ENCODE measurements at regions not wholly inside any gene's neighbourhood (a gene's known extent, or its start where the extent isn't known, plus 50 kb on each side); places are given as distances from the start of the nearest gene placed in this dataset.

- no peak for DNase-seq (ENCODE audit: low spot score)
Observed at GRCh38 chr20:60957621-60958020, 294.4 kb upstream of the CDH4 start.

DNA sequence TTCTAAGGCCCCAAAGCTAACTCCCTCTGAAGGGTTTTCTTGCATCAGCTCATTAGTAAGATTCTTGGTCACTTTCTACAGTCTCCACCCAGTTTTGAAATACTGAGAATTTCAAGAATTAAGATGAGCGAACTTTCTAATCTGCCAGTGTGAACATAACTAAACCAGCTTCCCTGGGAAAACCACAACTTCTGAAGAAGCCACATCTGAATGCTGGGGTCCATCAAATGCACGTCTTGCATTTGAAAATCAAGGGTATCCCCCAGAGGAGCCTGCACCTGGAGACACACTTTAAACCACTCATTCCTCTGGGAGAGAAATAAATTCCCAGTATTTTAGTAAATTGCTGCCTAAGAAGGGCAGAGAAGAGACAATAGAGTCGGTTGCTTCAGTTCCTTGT lies 292.1 kb upstream of the CDH4 start:
- DNase-seq (ENCODE audit: low spot score): no peak

DNA sequence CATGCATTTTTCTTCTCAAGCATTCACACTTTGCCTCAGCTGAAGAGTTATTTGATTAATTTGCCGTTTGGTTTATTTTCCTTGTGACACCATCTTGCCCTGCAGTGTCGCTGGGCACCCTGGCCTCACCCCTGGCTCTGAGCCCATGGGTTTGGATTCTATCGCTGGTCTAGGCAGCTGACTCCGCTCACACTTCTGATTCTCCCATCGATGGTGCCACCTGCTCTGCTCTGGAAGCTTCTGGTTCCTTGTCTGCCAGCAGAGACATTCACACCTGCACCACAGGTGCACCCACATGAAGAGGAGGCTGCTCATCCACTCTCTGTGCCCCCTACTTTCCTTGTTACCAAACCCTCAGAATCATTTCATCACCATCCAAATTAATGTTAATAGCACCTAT lies 291.6 kb upstream of the CDH4 start:
- DNase-seq (ENCODE audit: low spot score): no peak

GRCh38 chr20:60961551-60961950 lies 290.5 kb upstream of the CDH4 start:
- DNase-seq (ENCODE audit: low spot score): no peak

GRCh38 chr20:60962367-60963045 lies 289.6 kb upstream of the CDH4 start:
- DNase-seq (ENCODE audit: low spot score): no peak

- no peak for DNase-seq (ENCODE audit: low spot score)
Observed at GRCh38 chr20:60963146-60963545, 288.9 kb upstream of the CDH4 start.

- DNase-seq (ENCODE audit: low spot score): no peak
Observed at GRCh38 chr20:60964911-60965310, 287.1 kb upstream of the CDH4 start.

GRCh38 chr20:60966031-60966430 lies 286.0 kb upstream of the CDH4 start:
- DNase-seq (ENCODE audit: low spot score): no peak

GRCh38 chr20:60966766-60967165 lies 285.3 kb upstream of the CDH4 start:
- DNase-seq (ENCODE audit: low spot score): no peak

- DNase-seq (ENCODE audit: low spot score): no peak
Observed at GRCh38 chr20:60967431-60968316, 284.4 kb upstream of the CDH4 start.

DNA sequence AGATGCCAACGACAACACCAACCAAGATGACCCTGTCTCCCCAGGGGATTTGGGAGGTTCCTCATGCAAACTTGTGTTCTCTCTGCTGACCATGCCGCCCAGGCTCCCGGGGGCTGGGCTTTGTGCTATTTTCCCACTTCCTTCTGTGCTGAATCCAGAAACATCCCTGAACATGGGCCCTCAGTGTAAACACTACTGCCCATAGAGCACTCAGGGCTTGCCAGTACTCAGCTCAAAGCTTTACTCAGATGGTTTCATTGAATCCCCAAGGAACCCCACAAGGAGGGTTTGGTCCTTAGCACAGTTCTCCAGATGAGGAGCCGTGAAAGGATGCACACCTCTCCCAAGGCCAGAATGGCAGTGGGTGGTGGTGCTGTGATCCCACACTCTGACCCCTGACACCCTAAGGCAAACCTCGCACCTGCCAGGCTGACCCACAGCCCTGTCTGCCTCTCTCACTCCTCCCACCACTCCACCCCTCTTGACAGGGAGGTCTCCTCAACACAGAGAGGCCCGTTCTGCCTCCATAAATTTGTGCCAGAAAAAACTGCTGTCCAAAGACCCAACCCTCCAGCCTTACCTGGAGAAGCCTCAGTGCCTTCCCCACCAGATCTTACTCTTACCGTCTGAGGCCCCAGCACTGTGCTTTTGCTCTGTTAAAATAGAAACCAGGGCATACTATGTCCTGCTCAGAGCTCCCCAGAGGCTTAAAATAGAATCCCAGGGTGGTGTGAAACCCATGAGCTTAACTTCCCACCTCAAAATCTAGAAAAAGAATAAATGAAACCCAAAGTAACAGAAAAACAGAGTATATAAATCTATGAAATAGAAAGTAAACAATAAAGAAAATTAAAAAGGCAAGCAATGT lies 283.0 kb upstream of the CDH4 start:
- no peak for DNase-seq (ENCODE audit: low spot score)

GRCh38 chr20:60970601-60971000 lies 281.5 kb upstream of the CDH4 start:
- no peak for DNase-seq (ENCODE audit: low spot score)

DNA sequence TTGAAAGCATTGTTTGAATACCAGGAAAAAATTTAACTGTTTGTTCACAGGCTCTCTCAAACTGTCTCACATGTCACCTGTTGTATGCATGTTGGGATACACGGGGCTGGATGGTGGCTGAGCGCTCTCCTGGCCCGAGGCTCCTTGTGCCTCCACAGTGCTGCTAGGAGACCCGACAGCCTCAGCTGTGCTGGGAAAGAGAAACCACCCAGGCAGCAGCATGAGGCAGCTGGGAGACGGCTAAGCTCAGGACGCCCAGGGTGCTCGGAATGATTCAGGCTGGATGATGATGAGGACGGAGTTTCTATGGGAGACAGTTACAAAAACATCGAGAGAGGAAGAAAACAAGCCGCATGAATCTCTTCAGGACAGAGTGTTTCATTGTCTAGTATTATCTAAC lies 278.0 kb upstream of the CDH4 start:
- DNase-seq (ENCODE audit: low spot score): no peak

GRCh38 chr20:60974441-60974945 lies 277.6 kb upstream of the CDH4 start:
- DNase-seq (ENCODE audit: low spot score): no peak

GRCh38 chr20:60976139-60976538 lies 275.9 kb upstream of the CDH4 start:
- DNase-seq (ENCODE audit: low spot score): no peak

GRCh38 chr20:60976913-60977312 lies 275.1 kb upstream of the CDH4 start:
- DNase-seq (ENCODE audit: low spot score): no peak

DNA sequence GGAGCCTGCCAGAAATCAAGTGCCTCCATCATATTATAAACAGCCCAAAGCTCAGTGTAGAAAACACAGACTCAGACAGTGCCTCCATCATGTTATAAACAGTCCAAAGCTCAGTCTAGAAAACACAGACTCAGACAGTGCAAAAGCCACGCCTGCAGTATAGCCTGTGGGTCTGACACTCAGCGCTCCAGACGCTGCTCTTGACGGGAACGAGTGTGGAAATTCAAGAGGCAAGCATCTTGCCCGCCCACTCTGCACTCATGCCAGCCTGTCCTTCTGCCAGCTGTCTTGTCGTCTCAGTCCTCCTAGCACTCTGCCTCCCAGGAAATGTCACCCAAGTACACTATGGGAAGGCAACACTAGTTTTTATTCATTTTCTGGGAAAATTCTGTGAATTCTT lies 274.2 kb upstream of the CDH4 start:
- no peak for DNase-seq (ENCODE audit: low spot score)

GRCh38 chr20:60984666-60985065 lies 267.4 kb upstream of the CDH4 start:
- no peak for DNase-seq (ENCODE audit: low spot score)

- DNase-seq (ENCODE audit: low spot score): no peak
Observed at GRCh38 chr20:60986506-60987156, 265.4 kb upstream of the CDH4 start.

DNA sequence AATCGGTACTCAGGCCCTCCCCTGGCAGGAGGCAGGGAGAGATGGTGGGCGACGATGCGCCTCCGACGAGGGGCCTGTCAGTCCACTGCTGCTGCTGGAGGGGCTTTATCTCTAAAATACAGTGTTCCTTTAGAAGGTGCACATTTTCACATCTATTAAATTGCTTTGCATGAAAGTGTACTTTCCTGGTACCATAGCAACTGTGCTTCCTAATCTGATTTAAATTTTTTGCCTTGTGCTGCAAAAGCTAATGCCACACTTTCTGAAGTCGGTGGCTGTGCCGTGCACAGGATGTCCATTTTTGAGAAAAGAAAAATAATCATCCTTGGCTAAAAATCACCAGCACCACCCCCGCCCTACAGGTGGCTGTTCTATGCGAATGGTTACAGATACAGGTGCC lies 262.0 kb upstream of the CDH4 start:
- DNase-seq (ENCODE audit: low spot score): no peak

DNA sequence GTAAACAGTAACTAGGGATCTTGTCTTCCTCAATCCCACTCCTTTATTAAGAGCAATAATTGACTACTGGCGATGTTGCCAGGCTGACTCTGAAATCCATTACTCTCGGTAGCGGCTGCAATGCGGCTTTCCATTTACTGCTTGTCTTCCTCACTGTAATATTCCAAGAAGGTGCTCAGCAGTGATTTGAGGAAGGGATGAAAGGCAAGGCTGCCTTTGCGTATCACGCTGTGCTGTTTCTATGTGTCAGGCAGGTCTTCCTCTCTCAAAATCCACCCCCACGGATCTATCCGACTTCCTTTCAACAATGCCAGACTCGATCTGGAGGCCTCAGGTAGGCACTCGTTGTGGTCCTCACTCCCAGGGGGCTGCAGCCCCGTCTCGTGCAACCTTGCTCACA lies 261.4 kb upstream of the CDH4 start:
- DNase-seq (ENCODE audit: low spot score): no peak

Measured in GM03348 (cell line).